Activated CD4-positive, alpha-beta T cell treated with anti-CD3 and anti-CD28 coated beads for 4 hours (primary cell): ENCODE measurements at regions not wholly inside any gene's neighbourhood (a gene's known extent, or its start where the extent isn't known, plus 50 kb on each side); places are given as distances from the start of the nearest gene placed in this dataset.
"Not testable (repeated sequence)": the region's sequence is repeated elsewhere in the genome, so short reads cannot be mapped to it uniquely, and the experiment has no call there.

Experiments used
- DNase-seq, 2 donors: peaks; one replicate each; pipeline ENCODE4 v3.0.0-alpha.2; 2020

- no peak for DNase-seq
Measured at GRCh38 chr15:77877869-77878577, 199.5 kb downstream of the TBC1D2B start.

- not testable (repeated sequence) for DNase-seq
Measured at GRCh38 chr15:77876107-77876820, 201.2 kb downstream of the TBC1D2B start.

GRCh38 chr15:77875066-77875721 is 202.3 kb downstream of the TBC1D2B start:
- DNase-seq: peak; percentile 9 to 15

- no peak for DNase-seq
Measured at GRCh38 chr15:77874063-77874462, 203.4 kb downstream of the TBC1D2B start.

- not testable (repeated sequence) for DNase-seq
Measured at GRCh38 chr15:77872521-77873425, 204.7 kb downstream of the TBC1D2B start.

- DNase-seq: no peak
Measured at GRCh38 chr15:77871852-77872371, 205.6 kb downstream of the TBC1D2B start.

GRCh38 chr15:77870195-77871065 is 207.1 kb downstream of the TBC1D2B start:
- peak in 1 of 2 donors; percentile 33 for DNase-seq

GRCh38 chr15:77869021-77869895 is 208.3 kb downstream of the TBC1D2B start:
- no peak for DNase-seq

GRCh38 chr15:77868048-77868629 is 209.4 kb downstream of the TBC1D2B start:
- not testable (repeated sequence) for DNase-seq

- no peak for DNase-seq
Measured at GRCh38 chr15:77867266-77868047, 210.1 kb downstream of the TBC1D2B start.

- DNase-seq: no peak
Measured at GRCh38 chr15:77866596-77867125, 210.8 kb downstream of the TBC1D2B start.

- DNase-seq: no peak
Measured at GRCh38 chr15:77866186-77866585, 211.3 kb downstream of the TBC1D2B start.

- no peak for DNase-seq
Measured at GRCh38 chr15:77865701-77866100, 211.8 kb downstream of the TBC1D2B start.

GRCh38 chr15:77865106-77865610 is 212.4 kb downstream of the TBC1D2B start:
- no peak for DNase-seq

GRCh38 chr15:77864211-77865105 is 213.1 kb downstream of the TBC1D2B start:
- no peak for DNase-seq

- no peak for DNase-seq
Measured at GRCh38 chr15:77863491-77864105, 213.9 kb downstream of the TBC1D2B start.

- no peak for DNase-seq
Measured at GRCh38 chr15:77862651-77863104, 214.8 kb downstream of the TBC1D2B start.
